HG03045 (cell line): ENCODE measurements at regions not wholly inside any gene's neighbourhood (a gene's known extent, or its start where the extent isn't known, plus 50 kb on each side); places are given as distances from the start of the nearest gene placed in this dataset.
"Not testable (repeated sequence)": the region's sequence is repeated elsewhere in the genome, so short reads cannot be mapped to it uniquely, and the experiment has no call there.

Source experiments
- ATAC-seq: cut with Tn5 transposase; IDR thresholded peaks from one replicate; pipeline ENCODE4 v1.9.1; 2021; ENCODE audit warnings: mild to moderate bottlenecking, moderate library complexity; ENCODE audit not compliant: unreplicated experiment

DNA sequence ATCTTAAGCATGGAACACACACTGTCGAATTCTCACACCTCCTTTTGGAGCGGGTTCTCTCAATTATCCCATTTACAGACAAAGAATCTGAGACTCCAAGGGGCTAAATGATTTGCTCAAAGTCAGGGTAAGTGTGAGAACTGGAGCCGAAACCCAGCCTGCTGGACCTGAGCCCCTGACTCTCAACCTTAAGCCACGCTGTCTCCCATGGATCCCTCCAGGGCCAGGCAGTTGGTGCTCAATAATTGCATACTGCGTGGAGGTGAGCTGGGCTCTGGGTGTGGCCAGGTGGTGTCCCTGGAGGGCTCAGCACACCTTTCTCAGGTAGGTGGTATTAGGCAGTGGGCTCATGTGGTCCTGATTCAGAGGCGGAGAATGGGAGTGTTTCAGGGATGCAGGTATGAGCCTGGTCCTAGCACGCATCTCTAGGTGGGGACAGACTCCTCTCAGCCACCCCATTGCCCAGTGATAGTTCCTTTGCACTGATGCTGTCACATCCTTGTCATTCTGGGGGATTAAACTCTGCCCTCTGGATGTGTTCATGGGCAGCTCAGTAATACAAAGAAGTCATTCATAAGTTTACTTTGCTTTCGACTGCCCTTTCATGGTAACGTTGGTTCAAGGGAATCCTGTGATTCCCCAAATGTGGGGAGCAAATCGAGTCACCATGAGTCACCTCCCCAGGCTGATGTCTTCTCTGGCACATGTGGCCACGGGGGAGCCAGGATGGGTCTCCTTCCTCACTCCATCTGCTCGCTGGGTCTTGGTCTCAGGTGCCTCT lies 399.5 kb upstream of the TNRC6C start:
- no peak for ATAC-seq

DNA sequence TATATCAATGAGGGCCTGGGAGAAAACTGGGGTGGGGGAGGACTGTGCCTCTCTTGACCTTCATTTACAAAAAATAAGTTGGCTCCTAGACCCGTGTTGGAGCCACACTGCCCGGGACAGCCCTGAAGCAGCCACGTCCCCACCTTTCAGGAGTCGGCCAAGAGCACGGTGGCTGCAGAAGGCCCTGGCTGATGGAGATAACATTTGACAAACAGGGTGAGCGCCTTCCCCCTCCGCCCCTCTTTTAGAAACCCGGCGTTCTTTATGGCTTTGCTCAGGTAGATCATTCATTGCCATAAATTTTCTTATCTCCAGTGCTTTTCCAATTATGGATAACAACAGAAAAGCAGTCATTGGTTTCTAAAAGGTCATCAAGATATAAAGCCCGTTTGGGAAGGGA lies 398.1 kb upstream of the TNRC6C start:
- ATAC-seq: no peak

- ATAC-seq: no peak
Observed at GRCh38 chr17:77560841-77561240, 397.7 kb upstream of the TNRC6C start.

DNA sequence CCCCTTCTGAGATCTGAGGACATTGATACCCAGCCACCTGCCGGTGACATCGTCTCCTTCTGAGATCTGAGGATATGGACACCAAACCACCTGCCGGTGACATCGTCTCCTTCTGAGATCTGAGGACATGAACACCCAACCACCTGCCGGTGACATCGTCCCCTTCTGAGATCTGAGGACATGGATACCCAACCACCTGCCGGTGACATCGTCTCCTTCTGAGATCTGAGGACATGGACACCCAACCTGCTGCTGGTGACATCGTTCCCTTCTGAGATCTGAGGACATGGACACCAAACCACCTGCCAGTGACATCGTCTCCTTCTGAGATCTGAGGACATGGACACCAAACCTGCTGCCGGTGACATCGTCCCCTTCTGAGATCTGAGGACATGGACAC lies 396.1 kb upstream of the TNRC6C start:
- not testable (repeated sequence) for ATAC-seq

DNA sequence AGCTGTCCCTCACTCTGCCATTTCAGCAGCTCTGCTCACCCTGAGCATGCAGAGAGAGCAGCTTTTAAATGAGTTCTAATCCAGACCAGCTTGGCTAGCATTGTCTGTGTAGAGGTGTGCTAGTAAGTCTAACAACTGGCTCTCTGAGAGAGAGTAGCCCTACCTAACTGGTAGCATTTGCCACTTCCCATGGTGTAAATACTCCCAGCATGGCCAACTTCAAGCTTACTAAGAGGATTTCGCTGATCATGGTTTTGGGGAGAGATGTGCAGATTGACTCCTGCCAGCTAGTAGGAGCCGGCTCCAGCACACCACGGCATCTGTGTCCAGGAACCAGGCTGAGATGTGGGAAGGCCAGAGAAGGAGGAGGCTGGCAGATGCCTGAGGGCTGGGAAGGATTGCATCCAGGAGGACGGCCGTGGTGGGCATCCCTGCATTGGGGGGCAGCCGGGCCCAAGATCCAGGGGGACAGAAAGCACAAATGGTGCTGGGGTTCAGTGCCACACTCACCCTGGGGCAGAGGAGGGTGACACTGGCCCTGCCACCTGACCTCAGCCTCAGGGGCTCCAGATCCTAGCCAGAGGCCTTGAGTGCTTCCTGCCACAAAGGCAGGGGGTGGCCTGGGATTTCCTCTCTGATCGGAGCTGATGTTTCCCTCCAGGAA lies 394.9 kb upstream of the TNRC6C start:
- no peak for ATAC-seq

DNA sequence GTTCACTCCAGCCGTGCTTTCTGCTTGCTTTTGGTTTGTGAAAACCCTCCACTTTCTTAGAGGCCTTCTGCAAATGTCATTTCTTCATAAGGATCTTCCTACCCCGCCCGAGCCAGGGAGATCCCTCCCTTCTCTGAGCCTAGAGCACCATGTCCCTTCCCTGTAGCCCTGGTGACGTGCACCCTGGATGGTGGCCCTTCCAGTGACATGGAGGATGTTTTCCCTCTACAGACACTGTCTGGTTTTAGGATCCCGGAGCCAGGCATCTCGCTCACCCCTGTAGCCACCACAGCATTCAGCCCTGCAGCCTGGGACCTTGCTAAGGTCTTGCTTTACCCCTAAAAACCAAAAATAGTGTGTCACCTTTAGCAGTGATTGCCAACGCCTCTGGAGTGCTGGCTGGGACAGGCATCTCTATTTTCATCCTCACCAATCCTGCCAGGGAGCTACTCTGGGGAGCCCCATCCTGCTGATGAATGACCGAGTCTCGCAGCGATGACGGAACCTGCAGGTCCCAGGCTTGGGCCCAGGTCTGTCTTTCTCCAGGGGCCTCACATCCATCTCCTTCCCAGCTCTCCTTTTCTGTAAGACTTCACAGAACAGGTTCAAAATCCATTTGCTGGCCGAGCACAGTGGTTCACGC lies 394.1 kb upstream of the TNRC6C start:
- no peak for ATAC-seq

- ATAC-seq: no peak
Observed at GRCh38 chr17:77565166-77565565, 393.3 kb upstream of the TNRC6C start.

DNA sequence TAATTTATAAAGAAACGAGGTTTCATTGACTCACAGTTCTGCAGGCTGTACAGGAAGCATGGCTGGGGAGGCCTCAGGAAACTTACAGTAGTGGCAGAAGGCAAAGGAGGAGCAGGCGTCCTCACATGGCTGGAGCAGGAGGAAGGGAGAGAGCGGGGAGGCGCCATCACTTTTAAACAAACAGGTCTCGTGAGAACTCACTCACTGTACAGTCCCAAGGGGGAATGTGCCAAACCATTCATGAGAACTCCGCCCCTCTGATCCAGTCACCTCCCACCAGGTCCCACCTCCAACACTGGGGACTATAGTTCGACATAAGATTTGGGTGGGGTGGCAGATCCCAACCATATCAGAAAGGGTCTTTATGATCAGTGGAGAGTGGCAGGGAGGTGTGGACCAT lies 392.4 kb upstream of the TNRC6C start:
- no peak for ATAC-seq

DNA sequence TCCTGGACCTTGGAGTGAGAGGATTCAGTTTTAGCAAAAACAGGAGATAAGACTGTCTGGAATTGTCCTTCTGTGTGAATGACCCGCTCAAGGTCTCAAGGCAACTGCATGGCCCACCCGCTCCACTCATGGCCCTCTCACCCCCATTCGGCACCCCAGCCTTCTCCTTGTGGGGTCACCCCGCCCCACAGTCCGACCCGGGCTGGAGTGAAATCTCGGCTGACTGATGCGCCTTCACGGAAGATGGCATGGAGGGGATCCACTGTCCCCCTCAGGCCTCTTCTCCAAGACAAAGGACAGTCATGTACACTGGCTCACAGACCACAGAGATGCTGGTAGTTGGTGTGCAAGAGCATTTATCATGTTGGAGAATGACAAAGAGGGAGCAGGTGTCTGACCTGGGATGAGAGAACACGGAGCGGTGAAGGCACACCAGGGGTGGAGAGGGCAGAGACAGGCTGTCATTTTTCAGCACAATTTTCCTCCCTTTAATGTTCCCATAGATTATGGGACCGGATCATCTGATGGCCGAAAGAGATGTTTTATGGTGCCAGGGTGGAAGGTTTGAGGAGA lies 391.9 kb upstream of the TNRC6C start:
- no peak for ATAC-seq

GRCh38 chr17:77568540-77568939 lies 390.0 kb upstream of the TNRC6C start:
- ATAC-seq: no peak

- ATAC-seq: no peak
Observed at GRCh38 chr17:77569846-77570564, 388.5 kb upstream of the TNRC6C start.

GRCh38 chr17:77570565-77570898 lies 388.0 kb upstream of the TNRC6C start:
- ATAC-seq: no peak

- ATAC-seq: no peak
Observed at GRCh38 chr17:77571155-77571981, 387.1 kb upstream of the TNRC6C start.

- no peak for ATAC-seq
Observed at GRCh38 chr17:77572065-77572601, 386.4 kb upstream of the TNRC6C start.

- no peak for ATAC-seq
Observed at GRCh38 chr17:77572851-77573250, 385.7 kb upstream of the TNRC6C start.

DNA sequence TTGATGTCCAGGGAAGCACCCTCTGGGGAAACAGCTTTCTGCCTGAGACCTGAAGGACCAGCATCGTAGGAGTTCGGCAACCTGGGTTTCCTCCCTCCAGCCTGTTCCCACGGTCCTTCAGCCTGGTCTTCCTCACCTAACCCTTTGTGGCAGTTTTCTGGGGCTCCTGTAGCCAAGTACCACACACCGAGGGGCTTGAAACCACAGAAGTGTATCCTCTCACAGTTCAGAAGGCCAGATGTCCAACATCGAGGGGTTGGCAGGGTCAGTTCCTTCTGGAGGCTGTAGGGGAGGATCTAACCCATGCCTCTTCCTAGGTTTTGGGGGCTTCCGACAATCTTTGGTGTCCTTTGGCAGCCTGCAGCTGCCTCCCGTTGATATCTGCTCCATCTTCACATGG lies 381.0 kb upstream of the TNRC6C start:
- ATAC-seq: no peak

GRCh38 chr17:77579131-77579530 lies 379.4 kb upstream of the TNRC6C start:
- no peak for ATAC-seq

DNA sequence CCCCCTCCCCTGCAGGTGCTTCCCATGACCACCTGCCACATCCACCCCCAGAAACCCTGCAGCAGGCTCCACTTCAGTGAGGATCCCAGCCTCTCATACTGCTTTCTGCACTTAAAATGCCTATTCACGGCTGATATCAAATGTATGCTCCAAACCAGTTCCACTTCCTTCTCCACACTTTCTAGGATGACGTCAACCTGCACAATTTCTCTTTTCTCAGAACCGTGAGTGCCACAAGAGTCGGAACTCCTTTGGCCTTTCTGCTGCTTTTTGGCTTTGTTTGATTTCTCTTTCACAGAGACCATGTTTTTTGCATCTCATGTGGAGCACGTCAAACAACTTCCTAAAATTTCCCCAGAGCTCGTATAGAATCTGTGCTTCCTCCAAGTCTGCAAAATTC lies 378.8 kb upstream of the TNRC6C start:
- no peak for ATAC-seq

- no peak for ATAC-seq
Observed at GRCh38 chr17:77580531-77581270, 377.8 kb upstream of the TNRC6C start.
